GM21723 (cell line): ENCODE measurements at regions not wholly inside any gene's neighbourhood (a gene's known extent, or its start where the extent isn't known, plus 50 kb on each side); places are given as distances from the start of the nearest gene placed in this dataset.
"Not testable (repeated sequence)": the region's sequence is repeated elsewhere in the genome, so short reads cannot be mapped to it uniquely, and the experiment has no call there.

Experiments
- ATAC-seq: cut with Tn5 transposase; IDR thresholded peaks from one replicate; pipeline ENCODE4 v1.9.1; 2021; ENCODE audit warnings: mild to moderate bottlenecking, moderate library complexity; ENCODE audit not compliant: unreplicated experiment

GRCh38 chr12:29029484-29029883 lies 119.6 kb upstream of the FAR2 start:
- ATAC-seq: not testable (repeated sequence)

DNA sequence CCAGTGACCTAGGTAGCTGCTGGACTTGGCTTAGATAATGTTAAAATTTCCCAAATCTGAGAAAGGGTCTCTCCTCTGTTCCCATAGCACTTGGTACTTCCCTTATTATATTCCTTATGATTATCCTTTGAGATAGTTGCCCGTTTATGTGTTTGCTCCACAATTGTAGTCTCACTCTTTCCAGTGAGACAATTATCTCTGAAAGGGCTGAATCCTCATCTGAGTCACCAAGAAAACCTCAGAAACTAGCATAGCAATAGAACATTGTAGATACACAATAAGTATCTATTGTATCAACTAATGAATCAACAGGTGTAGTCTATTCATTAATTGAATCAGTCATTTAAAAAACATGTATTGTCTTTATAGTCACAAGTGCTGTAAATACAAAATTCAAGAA lies 119.1 kb upstream of the FAR2 start:
- no peak for ATAC-seq

DNA sequence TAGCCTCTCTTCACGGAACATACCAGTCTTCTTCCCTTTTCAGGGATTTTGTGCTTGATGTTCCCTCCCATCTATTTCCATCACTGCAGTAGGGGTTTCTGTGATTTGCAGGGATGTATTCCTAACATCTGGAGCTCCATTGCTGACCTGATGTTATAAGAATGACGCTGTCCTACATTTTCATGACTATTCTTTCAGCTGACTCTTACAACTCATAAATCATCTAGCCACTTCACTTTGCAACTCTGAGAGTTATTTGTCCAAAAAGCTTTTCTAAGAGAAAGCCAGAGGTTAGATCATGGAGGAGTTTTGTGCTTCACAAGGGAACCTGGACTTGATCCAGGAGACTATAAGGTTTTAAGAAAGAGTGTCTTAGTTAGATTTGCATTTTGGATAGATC lies 116.6 kb upstream of the FAR2 start:
- ATAC-seq: no peak

DNA sequence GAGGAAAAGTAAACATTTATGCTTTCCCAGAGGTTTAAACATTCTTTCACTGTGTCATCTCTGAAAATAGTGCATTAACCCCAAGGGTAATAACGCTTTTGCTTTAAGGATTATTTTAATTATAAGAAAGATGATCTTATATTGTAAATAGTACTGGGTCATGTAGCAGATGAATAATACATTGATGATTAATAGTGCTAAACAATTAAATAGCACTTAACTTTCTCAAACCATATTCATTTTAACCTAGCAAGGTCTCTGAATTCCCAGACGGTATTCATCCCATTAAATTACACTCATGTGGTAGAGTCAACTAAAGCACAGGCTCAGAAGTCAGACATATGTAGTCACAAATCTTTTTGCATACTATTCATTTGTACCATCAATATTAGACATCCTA lies 115.6 kb upstream of the FAR2 start:
- ATAC-seq: no peak

DNA sequence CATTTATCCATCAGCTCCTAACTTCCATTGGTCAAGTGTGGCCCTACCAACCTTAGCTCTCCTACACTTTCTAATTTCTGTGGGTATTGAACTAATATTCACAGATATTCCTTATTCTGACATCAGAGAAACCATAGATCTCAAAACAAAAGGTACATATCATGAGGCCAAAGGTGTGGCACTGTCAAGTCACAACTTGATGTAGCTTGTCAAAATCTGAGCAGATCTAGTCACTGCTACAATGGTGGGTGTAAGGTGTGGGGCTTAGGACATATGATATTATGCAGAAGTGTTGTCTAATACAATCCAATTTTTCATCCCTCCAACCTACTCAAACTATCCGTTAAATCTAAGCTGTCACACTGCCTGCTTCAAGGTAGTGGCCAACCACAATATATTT lies 114.0 kb upstream of the FAR2 start:
- ATAC-seq: no peak

DNA sequence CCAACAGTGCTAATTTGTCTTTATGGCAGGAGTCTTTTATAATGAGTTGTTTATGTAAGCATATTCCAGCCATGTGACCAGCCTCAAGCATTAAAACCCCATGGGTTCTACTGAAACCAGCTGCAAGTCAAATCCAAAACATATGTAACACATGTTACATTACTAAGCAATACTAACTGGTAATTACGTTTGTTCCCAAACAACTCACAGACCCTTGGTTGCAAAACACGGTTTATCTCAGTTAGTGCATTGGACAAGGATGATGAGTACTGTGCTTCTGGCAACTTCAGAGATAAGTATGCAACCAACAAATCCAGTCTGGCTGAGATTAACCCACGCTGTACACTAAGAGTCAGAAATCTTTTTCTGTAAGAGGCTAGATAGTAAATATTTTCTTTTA lies 110.1 kb upstream of the FAR2 start:
- no peak for ATAC-seq

- no peak for ATAC-seq
Measured at GRCh38 chr12:29041621-29042020, 107.5 kb upstream of the FAR2 start.

GRCh38 chr12:29043069-29043468 lies 106.0 kb upstream of the FAR2 start:
- no peak for ATAC-seq

DNA sequence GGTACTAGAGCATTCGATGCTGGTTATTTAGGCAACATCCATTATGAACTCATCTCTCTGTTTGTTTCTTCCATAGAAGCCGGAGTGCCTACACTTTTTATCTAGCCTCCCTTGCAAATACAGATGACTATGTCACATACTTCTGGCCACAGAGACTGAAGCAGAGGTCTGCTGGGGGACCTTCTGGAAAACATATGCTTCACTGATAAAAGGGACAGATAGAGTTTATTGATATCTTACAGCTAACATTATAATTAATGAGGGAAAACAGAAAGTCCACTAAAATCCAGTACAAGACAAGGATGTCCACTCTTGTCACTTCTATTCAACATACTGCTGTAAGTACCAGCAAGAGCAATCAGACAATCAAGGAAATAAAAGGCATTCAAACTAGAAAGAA lies 104.3 kb upstream of the FAR2 start:
- ATAC-seq: no peak

- no peak for ATAC-seq
Measured at GRCh38 chr12:29048787-29049186, 100.3 kb upstream of the FAR2 start.

DNA sequence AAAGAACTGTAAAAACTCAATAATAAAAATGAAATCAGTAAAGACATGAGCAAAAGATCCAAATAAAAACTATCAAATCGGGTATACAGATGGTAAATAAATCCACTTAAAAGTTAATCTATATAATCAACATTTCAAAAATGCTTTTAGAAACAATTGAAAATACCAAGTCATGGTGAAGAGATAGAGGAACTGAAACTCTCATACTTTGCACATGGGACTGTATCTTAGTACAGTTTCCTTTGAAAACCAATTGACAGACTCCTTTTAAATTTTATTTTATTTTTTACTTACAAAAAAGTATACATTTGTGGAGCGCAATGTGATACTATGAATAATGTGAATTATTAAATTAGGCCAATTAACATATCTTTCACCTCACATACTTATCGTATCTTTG lies 98.6 kb upstream of the FAR2 start:
- ATAC-seq: peak; percentile 78

GRCh38 chr12:29051221-29051620 lies 97.9 kb upstream of the FAR2 start:
- no peak for ATAC-seq

GRCh38 chr12:29053567-29053966 lies 95.5 kb upstream of the FAR2 start:
- ATAC-seq: peak; percentile 74

GRCh38 chr12:29054858-29055663 lies 94.0 kb upstream of the FAR2 start:
- no peak for ATAC-seq

GRCh38 chr12:29066011-29066588 lies 83.0 kb upstream of the FAR2 start:
- ATAC-seq: no peak

DNA sequence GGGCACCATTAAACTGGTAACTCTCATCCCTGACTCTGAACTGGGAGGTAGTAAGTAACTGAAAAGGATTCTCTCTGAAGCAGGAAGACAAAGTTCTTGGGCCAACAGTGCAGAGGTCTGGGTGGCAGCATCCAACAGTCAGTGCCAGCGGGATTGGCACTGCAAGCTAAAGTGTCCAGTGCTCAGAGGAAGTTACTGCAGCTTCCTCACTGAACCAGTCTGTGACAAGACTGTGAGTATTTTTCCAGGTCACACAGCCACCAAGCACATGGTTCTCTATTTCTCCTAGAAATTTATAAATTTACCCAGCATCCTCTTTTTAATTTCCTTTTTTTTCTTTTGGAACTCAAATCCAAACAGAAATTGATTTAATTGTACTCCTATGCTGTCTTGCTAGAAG lies 81.6 kb upstream of the FAR2 start:
- ATAC-seq: no peak

GRCh38 chr12:29070309-29070708 lies 78.8 kb upstream of the FAR2 start:
- ATAC-seq: no peak

GRCh38 chr12:29071099-29071498 lies 78.0 kb upstream of the FAR2 start:
- ATAC-seq: no peak

GRCh38 chr12:29072631-29073030 lies 76.4 kb upstream of the FAR2 start:
- ATAC-seq: no peak

DNA sequence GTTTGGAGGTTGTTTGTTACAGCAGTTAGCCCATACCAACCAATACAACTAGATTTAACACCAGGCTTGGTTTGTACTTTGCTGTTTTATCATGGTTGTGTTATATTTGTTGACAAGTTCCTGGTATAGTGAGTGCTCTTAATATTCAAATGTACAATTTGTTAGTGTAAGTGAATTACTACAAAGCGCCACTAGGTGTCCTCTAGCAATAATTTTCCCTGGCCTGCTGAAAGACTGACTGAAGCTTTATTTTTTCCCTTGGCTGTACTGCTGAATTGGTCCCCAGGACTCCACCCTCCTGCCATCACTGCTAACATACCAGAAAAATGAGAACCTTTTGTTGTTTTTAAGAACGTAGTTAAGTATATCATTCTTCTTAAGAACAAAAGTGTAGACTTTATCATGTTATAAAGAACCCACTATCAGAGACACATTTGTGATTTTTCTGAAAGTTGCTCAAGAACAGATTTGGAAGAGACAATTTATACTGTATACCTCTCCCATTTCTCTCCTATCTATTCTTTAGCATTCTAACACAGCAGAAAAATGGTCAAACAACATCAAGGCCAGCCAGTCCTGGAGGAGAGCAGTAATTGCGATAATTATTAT lies 75.3 kb upstream of the FAR2 start:
- peak; percentile 90 for ATAC-seq

GRCh38 chr12:29081101-29081500 lies 68.0 kb upstream of the FAR2 start:
- no peak for ATAC-seq

DNA sequence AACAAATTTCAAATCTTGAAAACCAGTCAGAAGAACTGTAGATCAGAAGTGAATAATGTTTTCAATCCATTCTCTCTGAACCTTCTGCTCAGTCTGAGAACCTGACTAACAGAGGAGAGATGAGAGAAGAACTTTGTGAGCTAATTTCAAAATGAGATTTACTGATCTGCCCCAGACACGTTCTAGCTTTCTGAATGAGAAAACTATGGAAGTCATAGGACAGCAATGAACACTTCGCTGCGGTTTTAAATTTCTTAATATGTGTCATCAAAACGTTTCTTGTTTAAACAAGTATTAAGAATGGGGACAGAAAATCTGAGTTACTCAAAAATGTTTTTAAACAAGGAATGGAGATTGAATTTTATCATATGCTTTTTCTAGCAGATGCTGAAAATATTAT lies 66.6 kb upstream of the FAR2 start:
- ATAC-seq: peak; percentile 62
